ENCODE measurements at regions not wholly inside any gene's neighbourhood (a gene's known extent, or its start where the extent isn't known, plus 50 kb on each side); places are given as distances from the start of the nearest gene placed in this dataset.

DNA sequence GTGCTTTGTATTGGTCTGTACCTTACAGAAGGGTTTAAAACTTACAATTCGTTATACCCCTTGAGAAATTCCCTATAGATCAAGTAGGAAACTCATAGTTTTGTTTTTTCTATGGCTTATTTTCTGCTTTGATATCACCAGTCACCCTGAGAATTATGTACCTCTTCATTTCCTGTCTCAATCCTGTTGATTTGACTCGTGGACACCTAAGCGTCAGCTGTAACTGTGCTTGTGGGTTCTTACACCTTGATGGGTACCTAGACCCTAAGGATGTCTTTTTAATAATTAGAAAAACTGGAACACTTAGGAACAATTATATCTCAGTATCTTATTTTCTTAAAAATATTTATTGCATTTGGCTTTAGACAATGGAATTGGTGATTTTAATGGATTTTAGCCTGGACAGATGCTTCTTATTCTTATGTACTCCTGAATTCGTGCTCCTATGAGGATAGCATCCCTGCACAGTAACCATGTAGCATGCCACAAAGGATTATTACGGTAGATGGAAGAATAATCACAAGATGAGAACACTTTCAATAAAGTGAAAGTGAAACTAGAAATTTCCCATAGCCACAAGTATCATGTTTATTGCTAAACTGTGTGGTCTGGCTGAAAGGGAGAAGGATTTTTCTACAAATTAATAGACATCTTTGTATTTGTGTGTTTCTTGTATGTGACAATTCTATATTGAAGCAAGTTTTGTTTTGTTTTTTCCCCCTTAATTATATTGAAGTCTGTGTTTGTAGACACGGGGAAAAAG lies 1920.3 kb upstream of the WWC1 start:
- Histone ChIP-seq H3K27me3 (ENCODE audit: control insufficient read depth in 2 of 2, insufficient read depth in 2 of 2, low read length in 2 of 2) (no peaks in the 10 kb centered on the region), H2AFZ (ENCODE audit: low read depth, low read length) (no peak overlapping the region), H3K27ac (ENCODE audit: insufficient read depth, low read depth, low read length) (no peak overlapping the region), H3K9ac (replicated peaks; ENCODE audit: extremely low read depth, insufficient read depth, low read length) (no peak overlapping the region), H3K79me2 (ENCODE audit: control insufficient read depth, insufficient read depth, low read length) (no peaks in the 10 kb centered on the region), H3K4me3 (replicated peaks in 1 of 3; ENCODE audit: insufficient read depth in 1 of 3, low read depth in 1 of 3, low read length in 3 of 3) (peak overlapping the region in 1 of 3 experiments; percentile 36), H3K9me3 (replicated peaks; ENCODE audit: control insufficient read depth, insufficient read depth, low read length) (peaks cover 4% of the 10 kb centered on the region), H3K36me3 (ENCODE audit: control insufficient read depth in 2 of 2, extremely low read depth in 1 of 2, insufficient read depth in 2 of 2, low read length in 2 of 2) (no peaks in the 10 kb centered on the region), H3K4me1 (ENCODE audit: control insufficient read depth, extremely low read depth, insufficient read depth, low read length) (no peaks in the 10 kb centered on the region), H3K4me2 (ENCODE audit: insufficient read depth, low read length) (no peak overlapping the region), H3K9me1 (replicated peaks; ENCODE audit: control insufficient read depth, extremely low read depth, insufficient read depth, low read length) (no peaks in the 10 kb centered on the region), H4K20me1 (replicated peaks; ENCODE audit: control insufficient read depth, extremely low read depth, insufficient read depth, low read length) (no peaks in the 10 kb centered on the region)
- CTCF ChIA-PET = interaction anchor here (0.7 kb wide), 1 partner anchor 435 kb away, joined by 4 read pairs; no protein-coding TSS in a partner anchor
- intact Hi-C loops (cut with micrococcal nuclease) = no loop called here
- TF ChIP-seq, protein P1, sequence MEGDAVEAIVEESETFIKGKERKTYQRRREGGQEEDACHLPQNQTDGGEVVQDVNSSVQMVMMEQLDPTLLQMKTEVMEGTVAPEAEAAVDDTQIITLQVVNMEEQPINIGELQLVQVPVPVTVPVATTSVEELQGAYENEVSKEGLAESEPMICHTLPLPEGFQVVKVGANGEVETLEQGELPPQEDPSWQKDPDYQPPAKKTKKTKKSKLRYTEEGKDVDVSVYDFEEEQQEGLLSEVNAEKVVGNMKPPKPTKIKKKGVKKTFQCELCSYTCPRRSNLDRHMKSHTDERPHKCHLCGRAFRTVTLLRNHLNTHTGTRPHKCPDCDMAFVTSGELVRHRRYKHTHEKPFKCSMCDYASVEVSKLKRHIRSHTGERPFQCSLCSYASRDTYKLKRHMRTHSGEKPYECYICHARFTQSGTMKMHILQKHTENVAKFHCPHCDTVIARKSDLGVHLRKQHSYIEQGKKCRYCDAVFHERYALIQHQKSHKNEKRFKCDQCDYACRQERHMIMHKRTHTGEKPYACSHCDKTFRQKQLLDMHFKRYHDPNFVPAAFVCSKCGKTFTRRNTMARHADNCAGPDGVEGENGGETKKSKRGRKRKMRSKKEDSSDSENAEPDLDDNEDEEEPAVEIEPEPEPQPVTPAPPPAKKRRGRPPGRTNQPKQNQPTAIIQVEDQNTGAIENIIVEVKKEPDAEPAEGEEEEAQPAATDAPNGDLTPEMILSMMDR (IDR thresholded peaks at IDR 0.05; ENCODE audit: extremely low read depth in 1 of 2, insufficient read depth in 1 of 2, low read depth in 1 of 2, low read length in 2 of 2) = no peak
- TF ChIP-seq JUN (IDR thresholded peaks at IDR 0.05; ENCODE audit: borderline replicate concordance, insufficient read depth, insufficient read length, low read depth) (no peak), FOS (IDR thresholded peaks at IDR 0.05; ENCODE audit: borderline replicate concordance, insufficient read depth, low read length) (no peak), MYC (IDR thresholded peaks at IDR 0.05; ENCODE audit: low read depth, low read length) (no peak), GATA2 (IDR thresholded peaks at IDR 0.05; ENCODE audit: insufficient read depth, insufficient read length, low read depth, low read length) (no peak), EZH2 (IDR thresholded peaks at IDR 0.05; ENCODE audit: borderline replicate concordance, low read depth, low read length, severe bottlenecking) (no peak), POLR2AphosphoS5 (IDR thresholded peaks at IDR 0.05; ENCODE audit: insufficient read depth, low read depth, low read length) (no peak), POLR2A (IDR thresholded peaks at IDR 0.05; ENCODE audit: low read depth, low read length) (no peak)
- TF ChIP-seq, protein P2, sequence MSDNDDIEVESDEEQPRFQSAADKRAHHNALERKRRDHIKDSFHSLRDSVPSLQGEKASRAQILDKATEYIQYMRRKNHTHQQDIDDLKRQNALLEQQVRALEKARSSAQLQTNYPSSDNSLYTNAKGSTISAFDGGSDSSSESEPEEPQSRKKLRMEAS (IDR thresholded peaks at IDR 0.05; ENCODE audit: insufficient read depth, insufficient read length) = no peak
- BruUV-seq (replicated peaks) = no TSS peak
- no peak for FAIRE-seq
- dilution Hi-C loops (cut with MboI; ENCODE audit: extremely low pct_ligation_motif_present, low sequenced_read_pairs) = no loop called here
- no peak for DNase-seq (ENCODE audit: low read depth, low spot score)
- POLR2A ChIA-PET = no interaction called here

Data from endothelial cell of umbilical vein (primary cell).